Uterus (tissue), 2 donors: ENCODE measurements at regions not wholly inside any gene's neighbourhood (a gene's known extent, or its start where the extent isn't known, plus 50 kb on each side); places are given as distances from the start of the nearest gene placed in this dataset.

Experiments
- POLR2A ChIP-seq, 2 donors: fragments of 450-650 bp; IDR thresholded peaks; one replicate each; pipeline ENCODE4 v1.6.1; 2016; ENCODE audit warnings: antibody characterized with exemption in 2 of 2, mild to moderate bottlenecking in 1 of 2, moderate library complexity in 1 of 2
- TF ChIP-seq, protein P1 (sequence below), 4 experiments: fragments of 200-600 bp in 2 of 4; fragments of 450-650 bp in 2 of 4; sonication (generic) in 2 of 4; IDR thresholded peaks; one replicate each; pipeline ENCODE4 v1.5.1; 2016 to 2019; ENCODE audit warnings: antibody characterized with exemption in 4 of 4, mild to moderate bottlenecking in 2 of 4, moderate library complexity in 1 of 4

DNA sequence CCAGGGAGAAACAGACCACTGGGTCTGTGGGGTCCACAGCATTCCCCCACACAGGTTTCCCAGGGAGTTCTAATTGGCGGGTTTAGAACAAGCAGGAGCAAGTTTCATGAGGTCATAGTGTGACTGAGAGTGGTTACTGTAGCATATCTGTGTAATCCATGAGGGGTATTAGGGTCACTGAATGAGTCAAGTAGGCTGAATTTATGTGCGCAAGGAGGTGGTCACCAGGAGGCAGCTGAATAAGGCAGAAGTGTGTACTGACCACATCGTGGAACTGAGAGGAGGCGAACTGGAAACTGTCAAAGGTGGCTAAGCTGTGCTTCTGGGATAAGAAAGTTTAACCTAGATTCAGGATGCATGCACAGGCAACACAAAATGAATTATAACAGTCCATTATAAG, 876.0 kb downstream of the METTL15 start:
- TF ChIP-seq, protein P1, sequence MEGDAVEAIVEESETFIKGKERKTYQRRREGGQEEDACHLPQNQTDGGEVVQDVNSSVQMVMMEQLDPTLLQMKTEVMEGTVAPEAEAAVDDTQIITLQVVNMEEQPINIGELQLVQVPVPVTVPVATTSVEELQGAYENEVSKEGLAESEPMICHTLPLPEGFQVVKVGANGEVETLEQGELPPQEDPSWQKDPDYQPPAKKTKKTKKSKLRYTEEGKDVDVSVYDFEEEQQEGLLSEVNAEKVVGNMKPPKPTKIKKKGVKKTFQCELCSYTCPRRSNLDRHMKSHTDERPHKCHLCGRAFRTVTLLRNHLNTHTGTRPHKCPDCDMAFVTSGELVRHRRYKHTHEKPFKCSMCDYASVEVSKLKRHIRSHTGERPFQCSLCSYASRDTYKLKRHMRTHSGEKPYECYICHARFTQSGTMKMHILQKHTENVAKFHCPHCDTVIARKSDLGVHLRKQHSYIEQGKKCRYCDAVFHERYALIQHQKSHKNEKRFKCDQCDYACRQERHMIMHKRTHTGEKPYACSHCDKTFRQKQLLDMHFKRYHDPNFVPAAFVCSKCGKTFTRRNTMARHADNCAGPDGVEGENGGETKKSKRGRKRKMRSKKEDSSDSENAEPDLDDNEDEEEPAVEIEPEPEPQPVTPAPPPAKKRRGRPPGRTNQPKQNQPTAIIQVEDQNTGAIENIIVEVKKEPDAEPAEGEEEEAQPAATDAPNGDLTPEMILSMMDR (IDR thresholded peaks at IDR 0.05), result no peak
- no peak for TF ChIP-seq POLR2A (IDR thresholded peaks at IDR 0.05)
